ENCODE measurements at regions not wholly inside any gene's neighbourhood (a gene's known extent, or its start where the extent isn't known, plus 50 kb on each side); places are given as distances from the start of the nearest gene placed in this dataset.

GRCh38 chr17:70865993-70866804 is 696.9 kb downstream of the KCNJ2 start:
- intact Hi-C loops (cut with DNase I), result no loop called here
- no peak for DNase-seq
- H3K36me3 ChIP-seq, result no peaks in the 10 kb centered on the region
- TF ChIP-seq CTCF (IDR thresholded peaks at IDR 0.05), result no peak
- WGBS, 2 donors, result 82 to 83% methylated on average over 5 of the region's 5 CpGs
- H3K4me1 ChIP-seq, result no peaks in the 10 kb centered on the region
- peaks cover 0 to 5% (median 0%) of the 10 kb centered on the region in 11 donors for H3K9me3 ChIP-seq
- H3K27ac ChIP-seq, result no peak overlapping the region
- no peak overlapping the region for H3K4me3 ChIP-seq
- no peak for ATAC-seq
- H3K27me3 ChIP-seq, result no peaks in the 10 kb centered on the region

GRCh38 chr17:70868149-70868548 is 698.8 kb downstream of the KCNJ2 start:
- Histone ChIP-seq H3K4me1 (no peaks in the 10 kb centered on the region), H3K27ac (no peak overlapping the region), H3K27me3 (no peaks in the 10 kb centered on the region), H3K9me3 (no peaks in the 10 kb centered on the region), H3K4me3 (no peak overlapping the region), H3K36me3 (no peaks in the 10 kb centered on the region)
- WGBS, 2 donors, result 93 to 94% methylated on average over 2 of the region's 2 CpGs
- no peak for ATAC-seq
- intact Hi-C loops (cut with DNase I), result no loop called here
- no peak for DNase-seq
- no peak for TF ChIP-seq CTCF (IDR thresholded peaks at IDR 0.05)

GRCh38 chr17:70869402-70870085 is 700.2 kb downstream of the KCNJ2 start:
- intact Hi-C loops (cut with DNase I), result no loop called here
- Histone ChIP-seq H3K9me3 (no peaks in the 10 kb centered on the region), H3K27ac (no peak overlapping the region), H3K36me3 (no peaks in the 10 kb centered on the region), H3K4me1 (no peaks in the 10 kb centered on the region), H3K27me3 (no peaks in the 10 kb centered on the region), H3K4me3 (no peak overlapping the region)
- TF ChIP-seq CTCF (IDR thresholded peaks at IDR 0.05), result no peak
- 74 to 77% methylated on average over 2 of the region's 2 CpGs for WGBS, 2 donors
- DNase-seq, result no peak
- ATAC-seq, result no peak

GRCh38 chr17:70871180-70871818 is 702.0 kb downstream of the KCNJ2 start:
- Histone ChIP-seq H3K27ac (no peak overlapping the region), H3K9me3 (no peaks in the 10 kb centered on the region), H3K27me3 (no peaks in the 10 kb centered on the region), H3K4me1 (no peaks in the 10 kb centered on the region), H3K4me3 (no peak overlapping the region), H3K36me3 (no peaks in the 10 kb centered on the region)
- ATAC-seq, result no peak
- no peak for DNase-seq
- 38 to 42% methylated on average over 1 of the region's 1 CpG for WGBS, 2 donors
- no peak for TF ChIP-seq CTCF (IDR thresholded peaks at IDR 0.05)
- intact Hi-C loops (cut with DNase I), result no loop called here
